GM12865 (cell line): ENCODE measurements at regions not wholly inside any gene's neighbourhood (a gene's known extent, or its start where the extent isn't known, plus 50 kb on each side); places are given as distances from the start of the nearest gene placed in this dataset.

Experiments used
- DNase-seq: peaks from one replicate; pipeline ENCODE4 v3.0.0; 2010; ENCODE audit warnings: low read depth
- H3K4me3 ChIP-seq: 2 replicates; pipeline ENCODE4 v1.5.1; 2011; ENCODE audit warnings: mild to moderate bottlenecking, low read depth, low read length, control low read depth
- CTCF ChIP-seq: IDR thresholded peaks from 2 replicates; pipeline ENCODE4 v1.5.1; 2011; ENCODE audit warnings: low read length, control low read depth, low read depth, inconsistent platforms; ENCODE audit not compliant: insufficient read depth; ENCODE audit errors: missing control alignments

- DNase-seq: no peak
- no peak for TF ChIP-seq CTCF
- no peak overlapping the region for H3K4me3 ChIP-seq
Measured at GRCh38 chr6:3512832-3513231, 56.0 kb upstream of the SLC22A23 start.

GRCh38 chr6:3510617-3511016, 53.8 kb upstream of the SLC22A23 start:
- no peak for TF ChIP-seq CTCF
- no peak for DNase-seq

GRCh38 chr6:3510178-3510577, 53.3 kb upstream of the SLC22A23 start:
- TF ChIP-seq CTCF: no peak
- no peak for DNase-seq
- no peak overlapping the region for H3K4me3 ChIP-seq

More at GRCh38 chr6:3510617-3511016, 53.8 kb upstream of the SLC22A23 start:
- no peak overlapping the region for H3K4me3 ChIP-seq

GRCh38 chr6:3509336-3509735, 52.5 kb upstream of the SLC22A23 start:
- no peak overlapping the region for H3K4me3 ChIP-seq
- DNase-seq: no peak
- TF ChIP-seq CTCF: no peak

- no peak for DNase-seq
- TF ChIP-seq CTCF: no peak
- no peak overlapping the region for H3K4me3 ChIP-seq
Measured at GRCh38 chr6:3506751-3507383, 50.0 kb upstream of the SLC22A23 start.
